ENCODE measurements at regions not wholly inside any gene's neighbourhood (a gene's known extent, or its start where the extent isn't known, plus 50 kb on each side); places are given as distances from the start of the nearest gene placed in this dataset.

GRCh38 chr13:22761709-22762108, 419.1 kb upstream of the SGCG start:
- TF ChIP-seq CTCF (IDR thresholded peaks at IDR 0.05) (no peak), POLR2A (IDR thresholded peaks at IDR 0.05) (no peak)

All from lower leg skin (tissue), 3 donors.